ENCODE measurements at regions not wholly inside any gene's neighbourhood (a gene's known extent, or its start where the extent isn't known, plus 50 kb on each side); places are given as distances from the start of the nearest gene placed in this dataset.

- no peaks in the 10 kb centered on the region for H3K27me3 ChIP-seq (replicated peaks; ENCODE audit: insufficient read depth)
- peaks cover 34% of the 10 kb centered on the region for H3K36me3 ChIP-seq (ENCODE audit: low read depth)
- H4K20me1 ChIP-seq (ENCODE audit: insufficient read depth) = no peaks in the 10 kb centered on the region
- peaks cover 11% of the 10 kb centered on the region for H3F3A ChIP-seq (ENCODE audit: insufficient read depth)
- in situ Hi-C loops (cut with MboI) = no loop called here
- H3K4me1 ChIP-seq (ENCODE audit: insufficient read depth) = 0 out of 2 replicates have a peak, but pooled peaks cover 8% of the 10 kb centered on the region
- 0 out of 2 replicates have a peak overlapping the region, but pooled peaks have one; percentile 8 for H3K9ac ChIP-seq
- DNase-seq = peak; percentile 76
- H3K9me2 ChIP-seq (ENCODE audit: insufficient read depth) = no peaks in the 10 kb centered on the region
- TF ChIP-seq EZH2 (IDR thresholded peaks at IDR 0.05; ENCODE audit: insufficient read depth, poor library complexity, severe bottlenecking) = no peak
- no peak for TF ChIP-seq EZH2phosphoT487 (IDR thresholded peaks at IDR 0.05; ENCODE audit: insufficient read depth, low read depth)
- no peaks in the 10 kb centered on the region for H3K9me3 ChIP-seq (ENCODE audit: low read depth)
- no peak overlapping the region for H3K4me3 ChIP-seq
- WGBS, 2 experiments (ENCODE audit: low coverage in 1 of 2, low lambda C conversion rate in 2 of 2, missing lambda C conversion rate in 2 of 2) = 47 to 53% methylated on average over 3 of the region's 3 CpGs
- H3K4me2 ChIP-seq (ENCODE audit: unreplicated experiment) = no peak overlapping the region
- H3K79me2 ChIP-seq (ENCODE audit: insufficient read depth) = no peaks in the 10 kb centered on the region
- no peak overlapping the region for H3K27ac ChIP-seq
- no peak overlapping the region for H2AFZ ChIP-seq
Observed at GRCh38 chr19:5253406-5254110, 87.1 kb downstream of the PTPRS start.

DNA sequence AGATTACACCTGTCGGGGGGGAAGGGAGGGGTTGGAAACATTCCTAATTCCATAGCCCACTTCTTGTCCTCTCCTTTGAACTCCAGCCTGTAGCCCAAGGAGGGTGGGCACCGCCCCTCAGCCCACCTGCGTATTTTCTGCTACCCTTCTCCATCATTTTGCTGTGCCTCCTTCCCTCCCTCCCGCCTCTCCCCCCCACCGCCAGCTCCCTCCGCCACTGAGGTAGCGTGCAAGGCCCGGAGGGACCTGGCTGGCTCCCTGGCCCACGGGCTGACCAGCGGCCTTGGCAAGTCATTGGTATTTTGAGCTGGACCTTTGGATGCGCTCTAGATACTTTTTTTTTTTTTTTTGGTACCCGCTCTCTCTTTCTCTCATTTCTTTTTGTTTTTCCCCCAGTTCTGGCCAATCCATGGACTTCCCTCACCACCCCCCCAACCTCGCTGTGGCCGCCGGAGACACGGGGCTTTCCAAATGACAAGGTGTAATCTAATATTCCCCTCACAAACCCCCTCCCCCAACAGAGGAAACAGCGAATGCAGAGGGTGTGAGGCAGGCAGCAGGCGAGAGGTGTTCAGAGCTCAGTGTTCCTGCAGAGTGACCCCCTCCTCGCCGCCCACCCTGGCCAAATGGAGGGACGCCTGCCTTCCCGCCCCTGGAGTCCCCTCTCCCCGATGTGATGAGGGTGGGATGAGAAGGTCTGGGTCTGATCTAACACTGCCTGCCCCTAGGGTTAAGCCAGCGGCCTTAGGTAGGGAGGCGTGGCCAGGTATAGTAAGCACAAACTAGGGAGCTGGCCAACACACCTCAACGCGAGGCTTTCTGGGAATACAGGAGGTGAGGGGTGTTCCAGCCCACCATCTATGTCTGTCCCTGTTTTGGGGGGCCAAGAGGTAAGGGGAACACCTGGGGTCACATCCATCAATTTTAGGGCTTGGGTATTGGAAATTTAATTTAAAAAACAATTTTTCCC lies 89.2 kb downstream of the PTPRS start:
- Histone ChIP-seq H3K27ac (no peak overlapping the region), H2AFZ (no peak overlapping the region), H3K9me2 (ENCODE audit: insufficient read depth) (no peaks in the 10 kb centered on the region), H3K4me2 (ENCODE audit: unreplicated experiment) (no peak overlapping the region), H3K79me2 (ENCODE audit: insufficient read depth) (no peaks in the 10 kb centered on the region), H3K9ac (no peak overlapping the region), H3K4me3 (no peak overlapping the region), H3F3A (ENCODE audit: insufficient read depth) (peaks cover 11% of the 10 kb centered on the region), H3K36me3 (ENCODE audit: low read depth) (peaks cover 26% of the 10 kb centered on the region), H4K20me1 (ENCODE audit: insufficient read depth) (no peaks in the 10 kb centered on the region), H3K4me1 (ENCODE audit: insufficient read depth) (0 out of 2 replicates have a peak, but pooled peaks cover 8% of the 10 kb centered on the region), H3K9me3 (ENCODE audit: low read depth) (no peaks in the 10 kb centered on the region), H3K27me3 (replicated peaks; ENCODE audit: insufficient read depth) (no peaks in the 10 kb centered on the region)
- WGBS, 2 experiments (ENCODE audit: low coverage in 1 of 2, low lambda C conversion rate in 2 of 2, missing lambda C conversion rate in 2 of 2) = 83 to 84% methylated on average over 20 to 27 of the region's 27 CpGs
- in situ Hi-C loops (cut with MboI) = no loop called here
- no peak for DNase-seq
- TF ChIP-seq EZH2 (IDR thresholded peaks at IDR 0.05; ENCODE audit: insufficient read depth, poor library complexity, severe bottlenecking) = no peak
- no peak for TF ChIP-seq EZH2phosphoT487 (IDR thresholded peaks at IDR 0.05; ENCODE audit: insufficient read depth, low read depth)

DNA sequence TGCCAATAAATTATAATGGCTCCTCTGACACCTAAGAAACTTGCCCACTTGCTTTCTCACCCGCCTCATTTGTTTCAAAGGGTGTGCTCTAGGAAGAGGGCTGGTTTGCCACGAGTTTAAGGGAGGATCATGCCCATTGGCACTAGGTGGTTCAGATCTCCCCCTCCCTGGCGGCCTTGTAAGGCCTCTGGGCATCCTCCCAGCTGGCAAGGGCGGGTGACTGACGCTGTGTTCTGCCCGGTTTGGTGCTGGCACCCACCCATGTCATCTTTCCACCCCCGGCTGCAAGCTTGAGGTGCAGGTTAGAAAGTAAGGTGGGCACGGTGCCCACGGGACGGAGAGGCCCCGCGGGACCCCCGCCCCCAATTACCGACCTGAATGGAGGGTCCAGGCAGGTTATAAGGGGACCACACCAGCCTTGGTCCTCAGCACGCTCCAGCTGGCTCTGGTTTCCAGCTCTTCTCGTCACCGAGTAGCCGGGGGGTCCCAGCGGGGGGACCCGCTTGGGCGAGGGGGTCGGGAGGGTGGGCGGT lies 90.4 kb downstream of the PTPRS start:
- Histone ChIP-seq H3K9me3 (ENCODE audit: low read depth) (no peaks in the 10 kb centered on the region), H3K9ac (no peak overlapping the region), H3K9me2 (ENCODE audit: insufficient read depth) (no peaks in the 10 kb centered on the region), H3F3A (ENCODE audit: insufficient read depth) (peaks cover 11% of the 10 kb centered on the region), H3K36me3 (ENCODE audit: low read depth) (peaks cover 18% of the 10 kb centered on the region), H4K20me1 (ENCODE audit: insufficient read depth) (no peaks in the 10 kb centered on the region), H3K27me3 (replicated peaks; ENCODE audit: insufficient read depth) (no peaks in the 10 kb centered on the region), H2AFZ (no peak overlapping the region), H3K4me1 (ENCODE audit: insufficient read depth) (0 out of 2 replicates have a peak, but pooled peaks cover 8% of the 10 kb centered on the region), H3K4me2 (ENCODE audit: unreplicated experiment) (no peak overlapping the region), H3K4me3 (no peak overlapping the region), H3K79me2 (ENCODE audit: insufficient read depth) (no peaks in the 10 kb centered on the region), H3K27ac (no peak overlapping the region)
- no peak for DNase-seq
- in situ Hi-C loops (cut with MboI) = no loop called here
- no peak for TF ChIP-seq EZH2phosphoT487 (IDR thresholded peaks at IDR 0.05; ENCODE audit: insufficient read depth, low read depth)
- TF ChIP-seq EZH2 (IDR thresholded peaks at IDR 0.05; ENCODE audit: insufficient read depth, poor library complexity, severe bottlenecking) = no peak
- 79 to 80% methylated on average over 22 to 23 of the region's 23 CpGs for WGBS, 2 experiments (ENCODE audit: low coverage in 1 of 2, low lambda C conversion rate in 2 of 2, missing lambda C conversion rate in 2 of 2)

- TF ChIP-seq EZH2phosphoT487 (IDR thresholded peaks at IDR 0.05; ENCODE audit: insufficient read depth, low read depth) (no peak), EZH2 (IDR thresholded peaks at IDR 0.05; ENCODE audit: insufficient read depth, poor library complexity, severe bottlenecking) (no peak)
- Histone ChIP-seq H3K27ac (no peak overlapping the region), H3K9ac (no peak overlapping the region), H3K9me3 (ENCODE audit: low read depth) (no peaks in the 10 kb centered on the region), H3K27me3 (replicated peaks; ENCODE audit: insufficient read depth) (no peaks in the 10 kb centered on the region), H3K4me3 (no peak overlapping the region), H3K36me3 (ENCODE audit: low read depth) (peaks cover 11% of the 10 kb centered on the region), H4K20me1 (ENCODE audit: insufficient read depth) (no peaks in the 10 kb centered on the region), H3K4me2 (ENCODE audit: unreplicated experiment) (no peak overlapping the region), H3K79me2 (ENCODE audit: insufficient read depth) (no peaks in the 10 kb centered on the region), H3F3A (ENCODE audit: insufficient read depth) (peaks cover 11% of the 10 kb centered on the region), H3K4me1 (ENCODE audit: insufficient read depth) (0 out of 2 replicates have a peak, but pooled peaks cover 8% of the 10 kb centered on the region), H2AFZ (no peak overlapping the region), H3K9me2 (ENCODE audit: insufficient read depth) (no peaks in the 10 kb centered on the region)
- DNase-seq = no peak
- in situ Hi-C loops (cut with MboI) = no loop called here
- 86 to 96% methylated on average over 3 of the region's 3 CpGs for WGBS, 2 experiments (ENCODE audit: low coverage in 1 of 2, low lambda C conversion rate in 2 of 2, missing lambda C conversion rate in 2 of 2)
Observed at GRCh38 chr19:5249526-5249925, 91.1 kb downstream of the PTPRS start.
